UCSD-AML1 (cell line): ENCODE measurements at regions not wholly inside any gene's neighbourhood (a gene's known extent, or its start where the extent isn't known, plus 50 kb on each side); places are given as distances from the start of the nearest gene placed in this dataset.

Source experiments
- DNase-seq: peaks from one replicate; lab custom pipeline; 2025; ENCODE audit not compliant: unreplicated experiment; lab: John Stamatoyannopoulos, UW

DNA sequence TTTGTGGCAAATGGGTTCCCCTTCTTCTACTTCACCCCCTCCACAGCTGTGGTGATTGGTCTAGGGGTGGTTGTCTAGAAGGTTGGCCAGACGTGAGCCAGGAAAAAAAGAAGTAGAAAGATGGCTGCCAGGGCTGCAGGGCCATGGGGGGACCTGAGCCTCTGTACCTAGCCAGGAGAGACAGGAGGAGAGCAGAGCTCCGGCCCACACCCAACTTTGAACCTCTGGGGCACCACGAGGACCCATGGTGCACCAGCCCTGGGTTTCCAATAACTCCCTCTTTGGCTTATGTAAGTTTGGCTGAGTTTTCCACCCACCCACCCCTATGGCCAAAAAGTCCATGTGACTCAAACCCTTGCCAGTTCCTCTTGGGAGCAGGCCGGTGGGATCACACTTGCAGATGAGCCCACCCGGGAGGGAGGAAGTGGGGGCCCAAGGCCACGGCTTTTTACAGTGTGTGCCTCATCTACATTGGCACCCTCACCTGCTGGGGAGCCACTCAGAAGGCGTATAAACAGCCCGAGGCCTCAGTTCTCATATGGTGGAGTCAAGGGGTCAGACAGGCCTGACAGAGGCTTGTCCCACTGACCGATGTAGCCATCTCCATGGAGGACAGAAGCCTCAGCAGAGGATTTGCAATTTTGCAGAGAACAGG, 293.1 kb upstream of the HDAC4 start:
- no peak for DNase-seq

GRCh38 chr2:239693330-239693729, 292.5 kb upstream of the HDAC4 start:
- DNase-seq = no peak

GRCh38 chr2:239692919-239693318, 292.1 kb upstream of the HDAC4 start:
- DNase-seq = no peak

DNA sequence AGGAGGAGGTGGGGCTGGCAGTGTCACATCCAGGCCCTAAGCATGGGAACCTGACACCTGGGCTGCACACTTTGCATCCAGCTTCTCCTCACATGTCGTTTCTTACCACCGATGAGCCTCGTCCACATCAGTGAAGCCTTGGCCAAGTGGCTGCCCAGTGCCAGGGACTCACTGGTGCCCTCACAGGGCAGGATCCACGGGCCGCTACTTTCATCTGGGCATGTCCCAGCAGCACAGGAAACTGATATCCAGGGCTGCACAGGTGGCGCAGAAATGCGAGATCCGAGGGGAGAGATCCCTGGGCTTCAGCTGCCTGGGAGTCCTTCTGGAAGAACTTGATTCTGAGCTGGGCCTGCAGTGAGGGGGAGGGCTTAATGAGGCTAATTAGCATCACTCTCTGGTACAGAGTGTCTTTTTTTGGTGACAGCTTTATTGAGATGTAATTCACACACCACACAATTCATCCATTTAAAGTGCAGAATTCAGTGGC, 291.6 kb upstream of the HDAC4 start:
- no peak for DNase-seq

DNA sequence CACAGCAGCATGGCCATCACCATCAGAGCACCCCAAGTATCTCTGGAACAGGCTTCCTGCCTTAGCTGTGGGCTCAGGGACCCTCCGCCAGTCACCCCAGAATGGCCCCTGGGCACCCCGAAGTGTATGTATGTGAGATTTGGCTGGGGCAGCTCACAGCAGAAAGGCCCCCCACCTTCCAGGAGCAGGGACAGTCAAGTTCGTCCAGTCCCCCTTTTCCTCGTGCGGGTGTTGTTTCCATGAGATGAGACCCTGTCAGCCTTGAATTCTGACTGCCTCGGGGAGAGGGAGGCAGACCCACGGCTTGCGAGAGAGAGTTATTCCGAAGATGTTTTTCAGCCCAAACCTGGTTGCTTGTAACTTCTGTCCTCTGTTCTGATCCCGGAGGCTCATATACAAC, 290.9 kb upstream of the HDAC4 start:
- no peak for DNase-seq

- no peak for DNase-seq
Measured at GRCh38 chr2:239690651-239691631, 290.1 kb upstream of the HDAC4 start.

- no peak for DNase-seq
Measured at GRCh38 chr2:239689985-239690384, 289.2 kb upstream of the HDAC4 start.

DNA sequence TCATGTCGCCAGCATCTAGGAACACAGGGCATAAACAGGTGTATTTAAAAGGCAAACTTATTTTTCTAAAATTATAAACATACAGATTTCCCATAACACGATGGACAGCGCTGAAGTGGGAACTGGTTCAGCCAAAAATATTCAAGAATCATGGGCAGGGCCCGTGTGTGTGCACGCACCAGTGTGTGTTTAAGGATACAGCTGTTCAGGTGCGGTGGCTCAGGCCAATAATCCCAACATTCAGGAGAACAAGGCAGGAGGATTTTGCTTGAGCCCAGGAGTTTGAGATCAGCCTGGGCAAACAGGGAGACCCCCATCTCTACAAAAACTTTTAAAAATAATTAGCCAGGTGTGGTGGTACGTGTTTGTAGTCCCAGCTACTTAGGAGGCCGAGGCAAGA, 288.6 kb upstream of the HDAC4 start:
- no peak for DNase-seq

GRCh38 chr2:239688840-239689239, 288.0 kb upstream of the HDAC4 start:
- no peak for DNase-seq

GRCh38 chr2:239688122-239688681, 287.4 kb upstream of the HDAC4 start:
- DNase-seq = no peak

DNA sequence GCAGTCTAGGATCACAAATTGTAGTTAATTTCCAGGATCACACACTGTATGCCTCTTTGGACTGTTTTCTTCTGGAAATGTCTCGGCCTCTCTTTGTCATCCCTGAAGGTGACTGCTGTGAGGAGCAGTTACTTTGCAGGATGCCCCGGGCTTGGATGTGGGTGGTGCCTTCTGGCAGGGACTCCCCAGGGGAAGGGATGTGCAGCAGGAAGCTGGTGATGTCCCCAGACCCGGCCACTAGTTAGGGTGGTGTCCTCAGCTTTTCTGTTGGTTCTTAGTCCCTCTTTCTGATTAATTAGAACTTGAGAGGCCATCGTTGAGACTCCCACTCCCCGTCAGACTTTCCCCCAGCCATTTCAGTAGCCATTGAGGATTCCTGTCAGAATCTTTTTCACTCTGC, 286.6 kb upstream of the HDAC4 start:
- DNase-seq = no peak

GRCh38 chr2:239685965-239686364, 285.1 kb upstream of the HDAC4 start:
- no peak for DNase-seq

DNA sequence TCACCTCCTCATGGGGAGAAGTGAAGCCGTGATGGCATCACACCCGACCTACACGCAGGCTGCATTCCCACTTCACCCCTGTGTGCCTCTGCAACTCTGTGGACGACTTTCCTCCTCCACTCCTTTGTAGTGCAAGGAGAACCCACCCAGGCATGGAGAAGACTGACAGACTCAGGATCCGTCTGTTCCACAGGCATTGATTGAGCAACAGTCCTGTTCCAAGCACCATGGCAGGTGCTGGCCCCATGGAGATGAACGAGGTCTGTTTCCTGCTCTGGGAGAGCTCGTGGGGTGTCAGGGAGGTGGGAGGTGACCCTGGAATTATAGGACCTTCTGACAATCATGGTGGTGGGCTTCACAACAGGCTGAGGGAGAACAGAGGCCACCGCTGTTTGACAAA, 284.7 kb upstream of the HDAC4 start:
- DNase-seq = no peak

DNA sequence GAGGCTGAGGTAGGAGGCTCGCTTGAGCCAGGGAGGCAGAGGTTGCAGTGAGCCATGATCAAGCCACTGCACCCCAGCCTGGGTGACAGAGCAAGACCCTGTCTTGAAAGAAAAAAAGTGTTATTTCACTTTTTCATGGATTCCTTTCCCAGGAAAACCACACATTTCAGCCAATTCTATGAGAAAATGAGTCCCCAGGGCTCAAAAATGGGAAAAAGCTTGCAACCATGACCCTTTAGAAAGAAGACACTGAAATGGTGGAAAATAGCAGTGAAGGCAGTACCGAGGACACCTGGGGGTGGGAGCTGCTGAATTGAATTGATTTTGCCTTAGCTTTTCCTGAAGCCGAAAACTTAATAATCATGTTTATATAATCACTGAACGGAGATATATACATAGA, 284.2 kb upstream of the HDAC4 start:
- no peak for DNase-seq

GRCh38 chr2:239684271-239684810, 283.5 kb upstream of the HDAC4 start:
- DNase-seq = no peak

DNA sequence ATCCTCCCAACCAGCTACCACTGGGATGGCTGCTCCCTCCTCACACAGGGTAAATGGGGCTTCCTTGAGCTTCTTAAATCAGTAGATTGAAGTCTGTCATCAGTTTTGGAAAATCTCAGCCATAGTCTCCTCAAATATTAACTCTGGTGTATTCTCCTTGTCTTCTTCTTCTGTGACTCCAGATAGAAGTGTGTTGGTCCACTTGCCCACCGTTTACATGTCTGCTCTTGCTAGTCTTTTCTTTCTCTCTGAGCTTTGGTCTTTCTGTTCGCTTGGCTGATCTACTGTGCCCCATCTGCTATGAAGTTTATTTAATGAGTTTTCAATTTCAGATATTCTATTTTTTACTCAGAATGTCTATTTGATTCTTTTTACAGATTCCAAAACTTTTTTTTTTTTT, 281.7 kb upstream of the HDAC4 start:
- no peak for DNase-seq

- DNase-seq = no peak
Measured at GRCh38 chr2:239679755-239680154, 278.9 kb upstream of the HDAC4 start.

- no peak for DNase-seq
Measured at GRCh38 chr2:239678666-239679296, 278.0 kb upstream of the HDAC4 start.

GRCh38 chr2:239678186-239678490, 277.3 kb upstream of the HDAC4 start:
- DNase-seq = no peak

- no peak for DNase-seq
Measured at GRCh38 chr2:239677453-239678185, 276.8 kb upstream of the HDAC4 start.
